ENCODE measurements at regions not wholly inside any gene's neighbourhood (a gene's known extent, or its start where the extent isn't known, plus 50 kb on each side); places are given as distances from the start of the nearest gene placed in this dataset.

- TF ChIP-seq HDAC2 (IDR thresholded peaks at IDR 0.05; ENCODE audit: borderline replicate concordance in 1 of 2, low read depth in 2 of 2, low read length in 2 of 2) (no peak), SUZ12 (IDR thresholded peaks at IDR 0.05; ENCODE audit: low read length) (no peak), BACH1 (IDR thresholded peaks at IDR 0.05; ENCODE audit: low read length) (no peak), ASH2L (IDR thresholded peaks at IDR 0.05; ENCODE audit: low read length) (no peak), CTCF (IDR thresholded peaks at IDR 0.05; ENCODE audit: control extremely low read depth in 1 of 3, insufficient read depth in 1 of 3, low read depth in 1 of 3, low read length in 3 of 3) (no peak)
Observed at GRCh38 chr20:41748756-41749582, 130.8 kb upstream of the CHD6 start (continued).

Measured in H1 (cell line).